Forelimb muscle (tissue), 1 donor: ENCODE measurements at regions not wholly inside any gene's neighbourhood (a gene's known extent, or its start where the extent isn't known, plus 50 kb on each side); places are given as distances from the start of the nearest gene placed in this dataset.
"Not testable (repeated sequence)": the region's sequence is repeated elsewhere in the genome, so short reads cannot be mapped to it uniquely, and the experiment has no call there.

Experiments used
- DNase-seq: peaks from one replicate; pipeline ENCODE4 v3.0.0-alpha.2; 2013; ENCODE audit warnings: low read depth

- not testable (repeated sequence) for DNase-seq
These were observed 287.4 kb upstream of the ADARB2 start for GRCh38 chr10:2024750-2025149.

- no peak for DNase-seq
These were observed 286.4 kb upstream of the ADARB2 start for GRCh38 chr10:2023687-2024086.

- DNase-seq = no peak
These were observed 285.1 kb upstream of the ADARB2 start for GRCh38 chr10:2022401-2022800.

GRCh38 chr10:2020836-2021235 lies 283.5 kb upstream of the ADARB2 start:
- no peak for DNase-seq

GRCh38 chr10:2019803-2020202 lies 282.5 kb upstream of the ADARB2 start:
- DNase-seq = no peak

- no peak for DNase-seq
These were observed 282.0 kb upstream of the ADARB2 start for GRCh38 chr10:2019281-2019680.

GRCh38 chr10:2014541-2014940 lies 277.2 kb upstream of the ADARB2 start:
- DNase-seq = no peak

GRCh38 chr10:2012209-2012608 lies 274.9 kb upstream of the ADARB2 start:
- no peak for DNase-seq

GRCh38 chr10:2011106-2011716 lies 273.9 kb upstream of the ADARB2 start:
- no peak for DNase-seq

GRCh38 chr10:2005546-2005945 lies 268.2 kb upstream of the ADARB2 start:
- DNase-seq = no peak

- DNase-seq = no peak
These were observed 255.6 kb upstream of the ADARB2 start for GRCh38 chr10:1992930-1993329.

- no peak for DNase-seq
These were observed 251.8 kb upstream of the ADARB2 start for GRCh38 chr10:1989090-1989489.

- no peak for DNase-seq
These were observed 244.7 kb upstream of the ADARB2 start for GRCh38 chr10:1981976-1982375.

GRCh38 chr10:1980459-1980858 lies 243.1 kb upstream of the ADARB2 start:
- DNase-seq = no peak

- no peak for DNase-seq
These were observed 241.3 kb upstream of the ADARB2 start for GRCh38 chr10:1978584-1978983.

GRCh38 chr10:1977461-1977860 lies 240.1 kb upstream of the ADARB2 start:
- no peak for DNase-seq

GRCh38 chr10:1972406-1972805 lies 235.1 kb upstream of the ADARB2 start:
- DNase-seq = no peak

- no peak for DNase-seq
These were observed 231.1 kb upstream of the ADARB2 start for GRCh38 chr10:1968257-1969033.

- no peak for DNase-seq
These were observed 229.5 kb upstream of the ADARB2 start for GRCh38 chr10:1966712-1967376.

GRCh38 chr10:1964476-1964875 lies 227.2 kb upstream of the ADARB2 start:
- no peak for DNase-seq

- DNase-seq = no peak
These were observed 226.0 kb upstream of the ADARB2 start for GRCh38 chr10:1963341-1963740.

GRCh38 chr10:1961989-1962388 lies 224.7 kb upstream of the ADARB2 start:
- no peak for DNase-seq

GRCh38 chr10:1960982-1961381 lies 223.7 kb upstream of the ADARB2 start:
- DNase-seq = no peak
